Body of pancreas (tissue), 4 donors: ENCODE measurements at regions not wholly inside any gene's neighbourhood (a gene's known extent, or its start where the extent isn't known, plus 50 kb on each side); places are given as distances from the start of the nearest gene placed in this dataset.

Source experiments
- POLR2A ChIP-seq, 3 donors: fragments of 450-650 bp; IDR thresholded peaks; one replicate each; pipeline ENCODE4 v1.6.1; 2016; ENCODE audit warnings: antibody characterized with exemption in 3 of 3, mild to moderate bottlenecking in 2 of 3
- TF ChIP-seq, protein P1 (sequence below), 7 experiments: fragments of 450-650 bp in 4 of 7; fragments of 200-600 bp in 3 of 7; sonication (generic) in 3 of 7; IDR thresholded peaks; one replicate each; pipeline ENCODE4 v1.5.1; 2016 to 2019; ENCODE audit warnings: antibody characterized with exemption in 7 of 7

DNA sequence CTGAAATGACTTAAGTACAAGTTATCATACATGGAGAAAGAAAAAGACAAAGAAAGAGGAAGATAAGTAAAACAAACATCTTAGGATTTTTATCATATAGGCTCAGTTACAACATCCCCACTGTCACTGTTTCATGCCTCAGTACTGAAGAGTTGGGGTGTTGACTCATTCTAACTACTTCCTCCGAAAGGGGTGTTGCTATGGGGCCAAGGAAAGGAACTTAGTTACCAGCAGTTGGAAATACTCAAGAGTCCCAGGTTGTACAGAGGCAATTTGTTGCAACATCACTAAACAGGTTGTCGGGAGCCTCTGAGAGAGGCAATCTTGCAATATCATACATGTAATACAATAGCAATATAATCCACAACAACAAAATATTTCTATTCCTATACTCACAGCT is 1264.7 kb downstream of the PCDH7 start:
- TF ChIP-seq, protein P1, sequence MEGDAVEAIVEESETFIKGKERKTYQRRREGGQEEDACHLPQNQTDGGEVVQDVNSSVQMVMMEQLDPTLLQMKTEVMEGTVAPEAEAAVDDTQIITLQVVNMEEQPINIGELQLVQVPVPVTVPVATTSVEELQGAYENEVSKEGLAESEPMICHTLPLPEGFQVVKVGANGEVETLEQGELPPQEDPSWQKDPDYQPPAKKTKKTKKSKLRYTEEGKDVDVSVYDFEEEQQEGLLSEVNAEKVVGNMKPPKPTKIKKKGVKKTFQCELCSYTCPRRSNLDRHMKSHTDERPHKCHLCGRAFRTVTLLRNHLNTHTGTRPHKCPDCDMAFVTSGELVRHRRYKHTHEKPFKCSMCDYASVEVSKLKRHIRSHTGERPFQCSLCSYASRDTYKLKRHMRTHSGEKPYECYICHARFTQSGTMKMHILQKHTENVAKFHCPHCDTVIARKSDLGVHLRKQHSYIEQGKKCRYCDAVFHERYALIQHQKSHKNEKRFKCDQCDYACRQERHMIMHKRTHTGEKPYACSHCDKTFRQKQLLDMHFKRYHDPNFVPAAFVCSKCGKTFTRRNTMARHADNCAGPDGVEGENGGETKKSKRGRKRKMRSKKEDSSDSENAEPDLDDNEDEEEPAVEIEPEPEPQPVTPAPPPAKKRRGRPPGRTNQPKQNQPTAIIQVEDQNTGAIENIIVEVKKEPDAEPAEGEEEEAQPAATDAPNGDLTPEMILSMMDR (IDR thresholded peaks at IDR 0.05), result no peak
- TF ChIP-seq POLR2A (IDR thresholded peaks at IDR 0.05), result no peak
